Right kidney (tissue), 1 donor: ENCODE measurements at regions not wholly inside any gene's neighbourhood (a gene's known extent, or its start where the extent isn't known, plus 50 kb on each side); places are given as distances from the start of the nearest gene placed in this dataset.

ENCODE experiments used
- DNase-seq: peaks from one replicate; pipeline ENCODE4 v3.0.0-alpha.2; 2016

- no peak for DNase-seq
Observed at GRCh38 chr2:65527451-65528240, 95.2 kb upstream of the SPRED2 start.

GRCh38 chr2:65525616-65526231 is 93.3 kb upstream of the SPRED2 start:
- DNase-seq = no peak

DNA sequence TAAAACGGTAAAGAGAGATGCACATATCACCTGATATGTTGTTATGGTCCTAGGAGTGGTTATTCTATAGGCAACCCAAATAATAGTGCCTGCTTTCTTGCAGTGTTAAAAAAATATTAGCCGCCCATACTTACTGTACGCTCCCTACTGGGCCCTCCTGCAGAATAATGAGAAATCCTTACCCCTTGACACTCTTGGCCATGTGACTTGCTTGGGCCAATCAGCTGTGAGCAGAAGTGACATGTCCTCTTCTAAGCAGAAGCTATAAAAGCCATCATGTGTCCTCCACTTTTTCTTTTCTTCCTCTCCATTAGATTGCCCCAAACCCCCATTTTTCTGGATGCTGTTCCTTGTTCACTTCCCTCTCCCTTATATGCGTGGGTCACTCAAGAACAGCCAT is 90.5 kb upstream of the SPRED2 start:
- no peak for DNase-seq

DNA sequence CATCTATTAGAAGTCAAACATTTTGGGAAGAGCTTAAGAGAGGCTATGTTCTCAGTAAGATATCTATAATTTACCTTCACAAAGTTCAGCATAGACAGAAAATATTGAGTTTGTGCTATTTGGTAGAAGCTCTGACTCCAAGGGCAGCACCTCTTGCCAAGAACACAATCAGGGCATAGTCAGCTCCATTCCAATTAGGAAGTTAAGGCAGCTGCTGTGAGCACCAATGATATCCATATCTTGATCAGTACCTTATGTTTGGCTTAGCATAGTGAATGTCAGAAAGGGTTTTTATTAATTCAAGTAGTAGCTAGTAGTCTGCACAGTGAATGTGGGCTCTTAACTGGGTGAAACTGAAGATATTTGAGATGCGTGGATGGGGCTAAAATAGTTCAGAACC is 86.4 kb upstream of the SPRED2 start:
- no peak for DNase-seq

DNA sequence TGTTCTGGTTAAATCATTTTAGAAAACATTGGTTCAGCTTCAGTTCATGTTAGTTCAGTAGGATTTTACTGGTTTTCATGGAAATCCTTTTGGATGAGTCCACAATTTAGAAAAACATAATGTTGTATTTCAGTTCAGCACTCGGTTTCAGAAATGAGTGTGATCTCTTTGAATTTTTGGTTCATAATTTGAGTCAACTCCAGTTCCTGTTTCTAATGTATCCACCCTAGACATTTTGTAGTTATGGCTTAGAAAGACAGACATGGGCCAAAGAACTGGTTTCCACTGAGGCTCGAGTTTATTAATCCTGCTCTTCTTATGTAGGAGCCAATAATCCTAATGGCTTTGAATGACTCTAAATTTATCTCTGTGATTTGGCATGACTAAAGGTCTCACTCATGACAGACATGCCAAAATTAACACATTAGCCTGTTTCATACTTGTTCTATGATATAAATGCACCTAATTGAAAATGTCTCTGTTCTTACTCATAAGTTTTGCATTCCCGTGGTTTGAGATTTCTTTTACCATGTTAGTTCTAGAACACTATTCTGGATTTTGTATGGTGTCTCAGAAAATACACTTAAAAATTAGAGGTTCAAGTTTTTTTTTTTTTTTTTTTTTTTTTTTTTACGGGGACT is 82.3 kb upstream of the SPRED2 start:
- no peak for DNase-seq

DNA sequence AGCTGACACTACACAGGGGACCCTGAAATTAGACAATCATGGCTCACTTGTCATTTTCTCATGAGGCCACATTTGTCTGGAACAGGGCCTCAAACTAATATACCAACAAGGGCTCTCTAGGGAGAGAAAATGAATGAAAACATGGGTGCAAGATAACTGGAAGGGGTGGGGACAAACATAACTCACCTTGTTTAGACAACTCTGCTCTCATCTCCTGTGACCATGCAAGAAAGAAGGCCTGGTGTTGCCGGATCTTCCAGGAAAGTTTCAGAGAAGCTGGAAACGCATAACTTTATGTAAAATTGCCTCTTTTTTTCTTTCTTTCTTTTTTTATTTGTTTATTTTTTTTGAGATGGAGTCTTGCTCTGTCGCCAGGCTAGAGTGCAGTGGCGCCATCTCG is 80.4 kb upstream of the SPRED2 start:
- DNase-seq = no peak

GRCh38 chr2:65511306-65511705 is 78.9 kb upstream of the SPRED2 start:
- no peak for DNase-seq

DNA sequence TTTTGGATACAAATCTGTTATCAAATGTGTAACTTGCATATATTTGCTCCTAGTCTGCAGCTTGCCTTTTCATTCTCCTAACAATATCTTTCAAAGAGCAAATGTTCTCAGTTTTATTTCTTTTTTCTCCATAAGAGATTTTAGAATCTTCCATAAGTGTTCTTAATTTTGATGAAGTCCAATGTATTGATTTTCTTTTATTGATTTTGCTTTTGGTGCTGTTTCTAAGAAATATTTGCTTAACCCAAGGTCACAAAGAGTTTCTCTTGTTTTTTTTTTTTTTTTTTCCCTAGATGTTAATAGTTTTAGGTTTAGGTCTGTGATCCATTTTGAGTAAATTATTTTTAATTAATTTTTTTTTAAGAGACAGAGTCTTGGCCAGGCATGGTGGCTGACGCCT is 75.8 kb upstream of the SPRED2 start:
- DNase-seq = no peak

DNA sequence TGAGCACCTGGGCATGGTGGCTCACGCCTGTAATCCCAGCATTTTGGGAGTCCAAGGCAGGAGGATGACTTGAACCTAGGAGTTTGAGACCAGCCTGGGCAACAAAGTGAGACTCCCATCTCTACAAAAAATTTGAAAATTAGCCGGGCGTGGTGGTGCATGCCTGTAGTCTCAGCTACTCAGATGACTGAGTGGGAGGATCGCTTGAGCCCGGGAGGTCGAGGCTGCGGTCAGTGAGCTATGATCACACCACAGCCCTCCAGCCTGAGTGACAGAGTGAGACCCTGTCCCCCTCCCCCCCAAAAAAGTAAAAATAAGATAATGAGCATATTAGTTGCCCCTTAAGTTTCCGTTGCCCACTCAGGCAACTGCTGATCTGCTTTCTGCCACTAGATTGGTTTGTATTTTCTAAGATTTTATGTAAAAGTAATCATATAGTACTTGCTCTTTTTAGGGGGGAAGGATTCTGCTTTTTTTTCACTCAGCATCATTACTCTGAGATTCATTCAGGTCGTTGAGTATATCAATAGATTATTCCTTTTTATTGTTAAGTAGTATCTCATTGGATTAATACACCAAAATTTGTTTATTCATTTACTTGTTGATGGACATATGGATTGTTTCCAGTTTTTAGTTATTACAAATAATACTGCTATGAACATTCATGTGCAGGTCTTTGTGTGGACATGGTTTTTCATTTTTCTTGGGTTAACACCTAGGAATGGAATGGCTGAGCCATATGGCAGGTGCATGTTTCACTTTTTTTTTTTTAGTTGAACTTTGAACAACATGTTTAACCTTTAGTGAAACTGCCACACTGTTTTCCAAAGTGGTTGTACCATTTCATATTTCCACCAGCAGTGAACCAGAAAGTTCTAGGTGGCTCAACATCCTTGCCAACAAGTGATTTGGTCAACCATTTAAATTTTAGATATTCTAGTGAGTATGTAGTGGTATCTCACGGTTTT is 75.0 kb upstream of the SPRED2 start:
- no peak for DNase-seq

GRCh38 chr2:65504814-65505697 is 72.7 kb upstream of the SPRED2 start:
- no peak for DNase-seq

- DNase-seq = no peak
Observed at GRCh38 chr2:65504201-65504600, 71.8 kb upstream of the SPRED2 start.

DNA sequence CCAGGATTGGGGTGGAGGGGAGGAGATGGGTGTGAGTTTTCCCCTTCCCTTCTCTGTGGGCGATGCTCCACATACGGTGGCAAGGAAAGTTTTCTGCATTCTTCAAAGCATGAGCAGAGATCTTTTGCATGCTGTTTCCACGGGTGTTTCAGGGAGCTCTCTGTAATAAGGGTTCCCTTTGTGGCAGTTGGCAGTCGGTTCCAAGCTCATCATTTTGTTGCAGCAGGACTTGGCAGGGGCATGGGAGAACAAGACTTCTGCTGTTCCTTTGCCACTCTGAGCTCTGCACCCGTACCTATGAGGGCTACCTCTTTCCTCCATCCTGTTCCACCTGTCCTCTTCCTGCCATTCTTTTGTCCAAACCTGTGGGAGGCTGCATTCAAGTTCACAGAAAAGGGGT is 71.3 kb upstream of the SPRED2 start:
- no peak for DNase-seq

DNA sequence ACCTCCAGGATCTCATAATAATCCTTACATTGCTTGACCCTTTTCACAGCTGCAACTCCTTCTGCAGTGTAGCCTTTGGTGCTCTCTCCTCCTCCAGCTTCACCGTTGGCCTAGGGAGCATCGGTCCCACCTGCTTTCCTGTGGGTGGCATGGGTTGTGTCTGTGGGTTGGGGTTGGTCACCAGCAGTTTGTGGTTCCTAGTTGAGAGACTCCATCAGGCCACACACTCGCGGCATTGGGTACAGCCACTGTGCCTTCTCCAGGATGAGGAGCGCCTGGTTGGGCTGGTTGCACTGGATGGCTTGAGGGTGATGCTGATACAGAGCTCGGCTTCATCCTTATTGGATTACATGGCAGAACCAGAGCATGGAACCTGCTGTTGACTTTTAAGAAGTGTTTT is 69.4 kb upstream of the SPRED2 start:
- no peak for DNase-seq

DNA sequence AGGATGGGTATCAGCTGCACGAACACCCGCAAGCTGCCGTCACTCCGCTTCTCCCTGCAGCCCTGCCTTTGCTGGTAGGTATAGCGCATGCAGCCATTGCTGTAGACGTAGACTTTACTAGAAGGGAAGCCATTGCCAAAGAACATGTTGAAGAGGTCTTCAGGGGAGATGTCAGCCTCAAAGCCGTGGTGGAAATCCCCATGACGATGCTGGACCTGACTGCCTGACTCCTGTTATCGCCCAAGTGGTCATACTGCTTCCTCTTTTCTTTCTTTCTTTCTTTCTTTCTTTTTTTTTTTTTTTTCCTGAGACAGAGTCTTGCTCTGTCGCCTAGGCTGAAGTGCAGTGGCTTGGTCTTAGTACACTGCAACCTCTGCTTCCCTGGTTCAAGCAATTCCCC is 68.7 kb upstream of the SPRED2 start:
- no peak for DNase-seq

GRCh38 chr2:65500310-65501040 is 68.1 kb upstream of the SPRED2 start:
- DNase-seq = no peak

- no peak for DNase-seq
Observed at GRCh38 chr2:65499216-65499615, 66.8 kb upstream of the SPRED2 start.

GRCh38 chr2:65498396-65498795 is 66.0 kb upstream of the SPRED2 start:
- DNase-seq = no peak

DNA sequence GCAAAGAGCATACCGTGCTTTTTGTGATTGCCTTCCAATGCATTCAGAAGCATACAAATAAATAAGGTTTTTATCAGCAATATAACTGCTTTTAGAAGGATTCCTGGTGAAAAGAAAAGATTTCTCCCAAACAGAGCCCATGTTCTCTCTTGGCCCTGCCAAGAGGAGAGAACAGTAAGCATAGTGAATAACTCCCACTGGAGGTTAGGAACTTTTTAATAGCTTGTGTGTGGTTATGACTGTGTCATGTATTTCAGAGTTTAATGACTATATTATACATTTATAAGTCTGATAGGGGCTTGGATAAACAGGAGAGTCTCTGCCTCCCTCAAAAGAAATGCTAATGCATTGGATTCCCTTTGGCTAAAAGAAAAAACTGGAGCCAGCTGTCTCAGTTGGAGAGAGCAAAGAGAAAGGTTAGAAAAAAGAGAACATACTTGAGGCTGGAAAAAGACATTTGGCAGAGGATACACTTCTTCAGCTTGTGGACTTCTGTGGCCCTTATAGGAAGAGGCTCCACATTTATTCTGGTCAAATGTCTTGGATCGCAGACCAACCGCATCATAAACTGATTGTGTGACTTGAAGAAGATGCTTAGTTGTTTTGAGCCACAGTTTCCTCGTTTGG is 63.0 kb upstream of the SPRED2 start:
- no peak for DNase-seq

DNA sequence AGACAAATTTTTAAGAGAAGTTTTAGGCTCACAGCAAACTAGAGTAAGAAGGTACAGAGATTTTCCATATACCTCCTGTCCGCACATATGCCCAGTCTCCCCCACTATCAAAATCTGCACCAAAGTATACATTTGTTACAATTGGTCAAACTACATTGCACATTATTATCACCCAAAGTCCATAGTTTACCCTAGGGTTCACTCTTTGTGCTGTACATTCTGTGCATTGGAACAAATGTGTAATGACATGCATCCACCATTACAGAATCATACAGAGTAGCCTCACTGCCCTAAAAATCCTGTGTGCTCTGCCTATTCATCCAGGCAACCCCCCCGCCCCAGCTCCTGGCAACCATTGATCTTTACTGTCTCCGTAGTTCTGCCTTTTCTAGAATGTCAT is 61.7 kb upstream of the SPRED2 start:
- no peak for DNase-seq

- no peak for DNase-seq
Observed at GRCh38 chr2:65491381-65491905, 59.0 kb upstream of the SPRED2 start.
